Activated CD8-positive, alpha-beta T cell treated with anti-CD3 and anti-CD28 coated beads for 36 hours (primary cell): ENCODE measurements at regions not wholly inside any gene's neighbourhood (a gene's known extent, or its start where the extent isn't known, plus 50 kb on each side); places are given as distances from the start of the nearest gene placed in this dataset.
"Not testable (repeated sequence)": the region's sequence is repeated elsewhere in the genome, so short reads cannot be mapped to it uniquely, and the experiment has no call there.

Experiments used
- ATAC-seq: fragments of 200-7000 bp; cut with Tn5 transposase; one replicate; pipeline ENCODE4 v1.10.0; 2021; ENCODE audit warnings: mild to moderate bottlenecking, moderate library complexity
- CTCF ChIA-PET: fragments of 350-600 bp; sonication (Branson Sonifier 250); formaldehyde crosslinking; loops from one replicate; lab custom pipeline; 2021; ENCODE audit warnings: antibody characterized with exemption; lab: Charles Lee
- POLR2A ChIA-PET: fragments of 350-600 bp; sonication (Branson Sonifier 250); formaldehyde crosslinking; loops from one replicate; lab custom pipeline; 2021; ENCODE audit warnings: antibody characterized with exemption; lab: Charles Lee
- DNase-seq: peaks from one replicate; pipeline ENCODE4 v3.0.0-alpha.2; 2020
- H3K27ac Mint-ChIP-seq: one replicate; pipeline ENCODE4 v1.8.0; 2021; ENCODE audit warnings: mild to moderate bottlenecking, mixed read lengths
- H3K27me3 Mint-ChIP-seq: one replicate; pipeline ENCODE4 v1.8.0; 2021; ENCODE audit warnings: mixed read lengths
- H3K36me3 Mint-ChIP-seq: one replicate; pipeline ENCODE4 v1.8.0; 2021; ENCODE audit warnings: low read depth, mixed read lengths
- H3K4me1 Mint-ChIP-seq: one replicate; pipeline ENCODE4 v1.8.0; 2021; ENCODE audit warnings: low read depth, mixed read lengths
- H3K4me3 Mint-ChIP-seq: one replicate; pipeline ENCODE4 v1.8.0; 2021; ENCODE audit warnings: mild to moderate bottlenecking, moderate library complexity, mixed read lengths
- H3K9me3 Mint-ChIP-seq: one replicate; pipeline ENCODE4 v1.8.0; 2021; ENCODE audit warnings: mixed read lengths
- intact Hi-C: fragments of 100-400 bp; cut with micrococcal nuclease; formaldehyde crosslinking; loops from one replicate; pipeline ENCODE4 v1.10.0; 2022
- TF ChIP-seq, protein P1 (sequence below): fragments of 200-600 bp; IDR thresholded peaks from one replicate; pipeline ENCODE4 v1.8.0; 2022; ENCODE audit warnings: antibody characterized with exemption, mild to moderate bottlenecking

DNA sequence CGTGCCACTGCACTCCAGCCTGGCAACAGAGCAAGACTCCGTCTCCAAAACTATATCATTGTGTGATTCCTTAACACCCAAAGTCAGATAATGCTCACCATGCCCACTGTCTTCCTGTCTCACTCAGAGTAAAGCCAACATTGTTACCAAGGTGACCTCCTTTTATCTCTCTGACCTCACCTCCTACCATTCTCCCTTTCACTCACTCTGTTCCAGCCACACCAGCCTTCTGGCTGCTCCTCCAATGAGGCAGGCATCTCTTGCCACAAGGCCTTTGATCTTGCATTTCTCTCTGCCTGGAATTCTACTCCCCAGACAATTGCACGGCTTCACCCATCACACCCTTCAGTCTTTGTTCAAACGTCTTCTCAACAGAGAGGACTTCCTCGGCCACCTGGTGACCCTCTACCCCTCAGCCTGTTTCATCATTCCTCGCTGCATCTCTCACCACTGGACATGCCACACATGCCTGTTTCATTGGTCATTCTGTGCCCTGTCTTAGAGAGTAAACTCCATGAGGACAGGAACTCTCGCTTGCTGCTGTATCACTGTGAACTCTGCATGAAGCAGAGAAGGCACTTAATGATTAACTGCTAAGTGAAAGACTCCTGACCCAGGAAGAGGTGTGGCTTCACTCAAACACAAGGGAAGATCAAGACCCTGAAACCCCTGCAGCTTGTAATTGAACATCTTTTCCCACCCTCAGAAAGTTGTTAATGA is 67.1 kb upstream of the CAPZB start:
- no peak overlapping the region for H3K27ac Mint-ChIP-seq
- CTCF ChIA-PET, result interaction anchor here (1.4 kb wide), 1 partner anchor 29 kb away, joined by 3 read pairs; no protein-coding TSS in a partner anchor
- peaks cover 2% of the 10 kb centered on the region for H3K36me3 Mint-ChIP-seq
- DNase-seq, result no peak
- ATAC-seq, result no peak
- TF ChIP-seq, protein P1, sequence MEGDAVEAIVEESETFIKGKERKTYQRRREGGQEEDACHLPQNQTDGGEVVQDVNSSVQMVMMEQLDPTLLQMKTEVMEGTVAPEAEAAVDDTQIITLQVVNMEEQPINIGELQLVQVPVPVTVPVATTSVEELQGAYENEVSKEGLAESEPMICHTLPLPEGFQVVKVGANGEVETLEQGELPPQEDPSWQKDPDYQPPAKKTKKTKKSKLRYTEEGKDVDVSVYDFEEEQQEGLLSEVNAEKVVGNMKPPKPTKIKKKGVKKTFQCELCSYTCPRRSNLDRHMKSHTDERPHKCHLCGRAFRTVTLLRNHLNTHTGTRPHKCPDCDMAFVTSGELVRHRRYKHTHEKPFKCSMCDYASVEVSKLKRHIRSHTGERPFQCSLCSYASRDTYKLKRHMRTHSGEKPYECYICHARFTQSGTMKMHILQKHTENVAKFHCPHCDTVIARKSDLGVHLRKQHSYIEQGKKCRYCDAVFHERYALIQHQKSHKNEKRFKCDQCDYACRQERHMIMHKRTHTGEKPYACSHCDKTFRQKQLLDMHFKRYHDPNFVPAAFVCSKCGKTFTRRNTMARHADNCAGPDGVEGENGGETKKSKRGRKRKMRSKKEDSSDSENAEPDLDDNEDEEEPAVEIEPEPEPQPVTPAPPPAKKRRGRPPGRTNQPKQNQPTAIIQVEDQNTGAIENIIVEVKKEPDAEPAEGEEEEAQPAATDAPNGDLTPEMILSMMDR, result no peak
- intact Hi-C loops, result no loop called here
- H3K9me3 Mint-ChIP-seq, result peaks cover 7% of the 10 kb centered on the region
- H3K27me3 Mint-ChIP-seq, result peaks cover 1% of the 10 kb centered on the region
- H3K4me1 Mint-ChIP-seq, result peaks cover 4% of the 10 kb centered on the region
- POLR2A ChIA-PET, result no interaction called here
- H3K4me3 Mint-ChIP-seq, result no peak overlapping the region

DNA sequence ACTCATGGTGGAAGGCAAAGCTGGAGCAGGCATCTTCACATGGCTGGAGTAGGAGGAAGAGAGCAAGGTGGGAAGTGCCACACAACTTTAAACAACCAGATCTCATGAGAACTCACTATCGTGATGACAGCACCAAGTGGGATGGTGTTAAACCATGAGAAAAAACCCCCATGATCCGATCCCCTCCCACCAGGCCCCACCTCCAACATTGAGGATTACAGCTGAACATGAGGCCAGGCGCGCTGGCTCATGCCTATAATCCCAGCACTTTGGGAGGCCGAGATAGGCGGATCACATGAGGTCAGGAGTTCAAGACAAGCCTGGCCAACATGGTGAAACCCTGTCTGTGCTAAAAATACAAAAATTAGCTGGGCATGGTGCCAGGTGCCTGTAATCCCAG is 66.5 kb upstream of the CAPZB start:
- not testable (repeated sequence) for ATAC-seq, H3K27me3 Mint-ChIP-seq, H3K27ac Mint-ChIP-seq

DNA sequence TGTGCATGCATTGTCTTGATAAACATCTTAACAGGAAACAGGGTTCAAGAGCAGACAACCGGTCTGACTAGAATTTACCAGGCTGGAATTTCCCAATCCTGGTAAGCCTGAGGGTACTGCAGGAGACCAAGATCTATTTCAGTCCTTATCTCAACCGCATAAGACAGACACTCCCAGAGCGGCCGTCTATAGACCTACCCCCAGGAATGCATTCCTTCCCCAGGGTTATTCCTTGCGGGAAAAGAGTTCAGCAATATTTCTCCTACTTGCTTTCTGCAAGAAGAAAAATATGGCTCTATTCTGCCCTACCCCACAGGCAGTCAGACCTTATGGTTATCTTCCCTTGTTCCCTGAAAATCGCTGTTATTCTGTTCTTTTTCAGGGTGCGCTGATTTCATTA is 65.1 kb upstream of the CAPZB start:
- H3K27me3 Mint-ChIP-seq, H3K36me3 Mint-ChIP-seq, CTCF ChIA-PET, intact Hi-C loops, H3K27ac Mint-ChIP-seq, POLR2A ChIA-PET, H3K4me1 Mint-ChIP-seq, DNase-seq, H3K4me3 Mint-ChIP-seq, ATAC-seq: not testable (repeated sequence)
- H3K9me3 Mint-ChIP-seq, result peaks cover 19% of the 10 kb centered on the region

More for the DNA sequence above, 66.5 kb upstream of the CAPZB start:
- H3K4me3 Mint-ChIP-seq, H3K36me3 Mint-ChIP-seq, DNase-seq, H3K4me1 Mint-ChIP-seq, H3K9me3 Mint-ChIP-seq, intact Hi-C loops, POLR2A ChIA-PET: not testable (repeated sequence)
- CTCF ChIA-PET, result interaction anchor here (1.4 kb wide), 1 partner anchor 30 kb away, joined by 3 read pairs; no protein-coding TSS in a partner anchor

DNA sequence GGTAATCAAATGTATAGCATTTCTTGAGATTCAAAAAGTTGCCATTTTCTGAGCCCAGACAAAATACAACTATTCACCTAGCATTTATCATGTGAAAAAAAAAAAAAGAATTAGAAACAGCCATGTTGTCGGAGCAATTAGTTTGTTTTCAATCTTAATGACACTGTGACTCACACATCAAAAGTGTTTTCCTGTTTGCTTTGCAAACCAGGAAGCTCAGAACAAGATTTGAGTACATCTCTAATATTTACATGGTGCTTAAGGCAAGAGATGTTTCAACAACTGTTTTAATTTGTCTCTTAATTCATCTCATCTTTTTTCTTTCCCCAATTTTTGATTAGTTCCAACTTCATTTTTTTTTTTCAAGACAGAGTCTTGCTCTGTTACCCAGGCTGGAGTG is 62.5 kb upstream of the CAPZB start:
- no peak overlapping the region for H3K27ac Mint-ChIP-seq
- ChIA-PET CTCF (no interaction called here), POLR2A (no interaction called here)
- TF ChIP-seq, protein P1, result no peak
- peaks cover 19% of the 10 kb centered on the region for H3K9me3 Mint-ChIP-seq
- DNase-seq (no peak), ATAC-seq (no peak)
- intact Hi-C loops, result no loop called here
- peaks cover 2% of the 10 kb centered on the region for H3K36me3 Mint-ChIP-seq
- peaks cover 4% of the 10 kb centered on the region for H3K4me1 Mint-ChIP-seq
- peaks cover 4% of the 10 kb centered on the region for H3K27me3 Mint-ChIP-seq
- no peak overlapping the region for H3K4me3 Mint-ChIP-seq

DNA sequence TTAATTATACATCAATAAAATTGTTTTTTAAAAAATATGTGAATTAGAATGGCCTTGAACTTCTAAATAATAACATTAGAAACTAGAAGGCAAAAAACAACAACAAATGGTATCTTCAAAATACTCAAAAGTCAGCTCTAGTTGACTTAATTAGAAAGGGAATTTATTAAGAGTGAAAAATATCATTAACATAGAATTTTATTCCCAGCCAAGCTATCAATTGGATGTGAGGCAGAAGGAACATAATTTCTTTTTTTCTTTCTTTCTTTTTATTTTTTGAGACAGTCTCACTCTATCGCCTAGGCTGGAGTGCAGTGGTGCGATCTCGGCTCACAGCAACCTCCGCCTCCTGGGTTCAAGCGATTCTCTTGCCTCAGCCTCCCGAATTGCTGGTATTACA is 51.2 kb upstream of the CAPZB start:
- intact Hi-C loops, result no loop called here
- no peak overlapping the region for H3K27ac Mint-ChIP-seq
- H3K9me3 Mint-ChIP-seq, result peaks cover 11% of the 10 kb centered on the region
- peaks cover 5% of the 10 kb centered on the region for H3K36me3 Mint-ChIP-seq
- H3K27me3 Mint-ChIP-seq, result no peaks in the 10 kb centered on the region
- ChIA-PET POLR2A (no interaction called here), CTCF (interaction anchor here (0.8 to 0.9 kb wide), 2 partner anchors 21 to 50 kb away, joined by 3 read pairs; no protein-coding TSS in a partner anchor)
- H3K4me3 Mint-ChIP-seq, result no peak overlapping the region
- ATAC-seq (no peak), DNase-seq (no peak)
- peaks cover 3% of the 10 kb centered on the region for H3K4me1 Mint-ChIP-seq
- TF ChIP-seq, protein P1, result no peak

DNA sequence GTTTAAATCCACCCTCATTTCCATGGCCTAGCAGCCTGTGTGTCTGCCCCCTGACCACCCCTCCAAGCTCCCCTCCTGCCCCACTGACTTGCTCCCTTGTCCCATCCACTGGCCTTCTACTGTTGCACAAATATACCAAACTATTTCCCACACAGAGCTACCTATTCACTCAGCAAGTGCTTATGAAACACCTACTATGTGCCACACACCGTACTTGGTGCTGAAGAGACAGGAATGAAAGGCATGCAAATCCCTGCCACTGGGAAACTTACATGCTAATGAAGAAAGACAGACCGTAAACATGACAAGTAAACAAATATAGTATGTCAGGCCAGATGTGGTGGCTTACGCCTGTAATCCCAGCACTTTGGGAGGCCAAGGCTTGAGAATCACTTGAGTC is 49.9 kb upstream of the CAPZB start:
- ChIA-PET CTCF (no interaction called here), POLR2A (no interaction called here)
- Mint-ChIP-seq H3K4me3 (no peak overlapping the region), H3K27ac (no peak overlapping the region), H3K27me3 (no peaks in the 10 kb centered on the region), H3K36me3 (peaks cover 5% of the 10 kb centered on the region), H3K9me3 (peaks cover 14% of the 10 kb centered on the region), H3K4me1 (peaks cover 3% of the 10 kb centered on the region)
- ATAC-seq (no peak), DNase-seq (no peak)
- intact Hi-C loops, result no loop called here
- TF ChIP-seq, protein P1, result no peak
